ENCODE measurements at regions not wholly inside any gene's neighbourhood (a gene's known extent, or its start where the extent isn't known, plus 50 kb on each side); places are given as distances from the start of the nearest gene placed in this dataset.

DNA sequence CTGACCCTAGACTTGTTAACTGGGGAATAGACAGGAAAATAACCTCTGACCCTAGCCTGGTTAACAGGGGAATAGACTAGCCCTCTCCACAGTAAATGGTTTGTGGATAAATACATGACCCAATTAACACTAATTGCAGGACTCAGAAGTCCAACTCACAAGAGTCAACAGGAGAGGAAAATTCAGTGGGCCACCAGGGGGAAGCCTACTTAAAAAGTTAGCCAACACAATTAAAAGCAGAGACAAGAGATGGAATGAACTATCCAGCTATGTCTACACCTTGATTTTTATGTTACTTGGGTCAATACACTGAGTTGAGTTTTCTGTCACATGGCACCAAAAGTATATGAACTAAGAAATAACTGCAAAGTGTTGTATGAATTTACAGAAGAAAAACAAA, 158.8 kb upstream of the SLC39A10 start:
- Histone ChIP-seq H3K4me1 (replicated peaks in 1 of 4; ENCODE audit: control insufficient read depth in 3 of 4, insufficient read depth in 4 of 4, low read length in 3 of 4) (no peaks in the 10 kb centered on the region), H2BK5ac (ENCODE audit: low read depth, low read length) (no peak overlapping the region), H3K18ac (ENCODE audit: extremely low read depth, low read length) (no peak overlapping the region), H4K91ac (replicated peaks; ENCODE audit: insufficient read length, low read length) (no peak overlapping the region), H3K23me2 (ENCODE audit: low read depth, low read length) (no peaks in the 10 kb centered on the region), H3K27ac (ENCODE audit: low read depth, low read length) (no peak overlapping the region), H2BK20ac (ENCODE audit: low read length) (no peak overlapping the region), H3K79me1 (ENCODE audit: low read depth, low read length) (no peaks in the 10 kb centered on the region), H4K8ac (ENCODE audit: extremely low read depth, insufficient read depth, low read length) (no peak overlapping the region), H3K9me3 (ENCODE audit: insufficient read depth in 2 of 2, low read depth in 1 of 2, low read length in 1 of 2) (no peaks in the 10 kb centered on the region), H2BK15ac (ENCODE audit: low read length) (no peak overlapping the region), H3K14ac (ENCODE audit: insufficient read length) (no peak overlapping the region), H2AK5ac (ENCODE audit: low read depth, low read length) (no peak overlapping the region), H3K79me2 (ENCODE audit: control insufficient read depth in 1 of 2, insufficient read depth in 2 of 2, low read length in 2 of 2) (no peaks in the 10 kb centered on the region), H2BK120ac (replicated peaks; ENCODE audit: low read depth, low read length) (no peak overlapping the region), H3K23ac (ENCODE audit: insufficient read length) (no peak overlapping the region), H3K4me2 (ENCODE audit: insufficient read depth in 1 of 2, low read depth in 2 of 2, low read length in 2 of 2) (no peak overlapping the region), H3K9ac (replicated peaks in 1 of 4; ENCODE audit: extremely low read depth in 1 of 4, low read depth in 3 of 4, low read length in 3 of 4) (no peak overlapping the region), H3K4me3 (ENCODE audit: extremely low read depth in 1 of 4, insufficient read depth in 2 of 4, low read depth in 3 of 4, low read length in 4 of 4) (no peak overlapping the region), H3K36me3 (ENCODE audit: control insufficient read depth in 2 of 4, insufficient read depth in 4 of 4, low read length in 3 of 4) (no peaks in the 10 kb centered on the region), H2AFZ (ENCODE audit: low read length) (no peak overlapping the region), H3K56ac (replicated peaks; ENCODE audit: insufficient read length, low read depth, low read length) (no peak overlapping the region), H4K20me1 (replicated peaks in 1 of 2; ENCODE audit: control insufficient read depth in 1 of 2, insufficient read depth in 2 of 2, low read length in 2 of 2) (no peaks in the 10 kb centered on the region), H2BK12ac (ENCODE audit: low read depth, low read length) (no peak overlapping the region), H3K27me3 (replicated peaks in 1 of 4; ENCODE audit: control insufficient read depth in 3 of 4, extremely low read depth in 1 of 4, insufficient read depth in 3 of 4, low read length in 3 of 4) (no peaks in the 10 kb centered on the region), H4K5ac (ENCODE audit: insufficient read length, low read depth, low read length) (no peak overlapping the region), H3K4ac (replicated peaks; ENCODE audit: insufficient read length, low read depth, low read length) (no peak overlapping the region)
- peak in 1 of 2 experiments; percentile 13 for DNase-seq (ENCODE audit: low read depth in 1 of 2, low spot score in 2 of 2)
- CTCF ChIA-PET (ENCODE audit: partially characterized antibody): interaction anchor here (0.7 to 3.6 kb wide), 38 partner anchors 9 to 752 kb away, joined by 3 to 32 read pairs (median 4); partner anchors contain the start of gene SLC39A10
- POLR2A ChIA-PET (ENCODE audit: partially characterized antibody): interaction anchor here (0.9 to 1.4 kb wide), 2 partner anchors 25 to 165 kb away, joined by 3 to 5 read pairs; no protein-coding TSS in a partner anchor
- no peak for FAIRE-seq
- TF ChIP-seq BACH1 (IDR thresholded peaks at IDR 0.05; ENCODE audit: low read length) (no peak), POLR2AphosphoS5 (IDR thresholded peaks at IDR 0.05; ENCODE audit: low read depth, low read length) (no peak), EZH2 (IDR thresholded peaks at IDR 0.05; ENCODE audit: low read depth, low read length, severe bottlenecking) (no peak), BCL11A (IDR thresholded peaks at IDR 0.05; ENCODE audit: low read depth in 2 of 2, low read length in 2 of 2) (no peak), POLR2A (IDR thresholded peaks at IDR 0.05; ENCODE audit: control extremely low read depth in 1 of 2, low read depth in 2 of 2, low read length in 2 of 2) (no peak), TBP (IDR thresholded peaks at IDR 0.05; ENCODE audit: low read depth, low read length) (no peak), GTF2F1 (IDR thresholded peaks at IDR 0.05; ENCODE audit: borderline replicate concordance, low read depth, low read length) (no peak), SIRT6 (IDR thresholded peaks at IDR 0.05; ENCODE audit: low read length) (no peak), KDM4A (IDR thresholded peaks at IDR 0.05; ENCODE audit: low read depth, low read length, severe bottlenecking) (no peak), PHF8 (conservative IDR thresholded peaks at IDR 0.05; ENCODE audit: low read depth, low read length) (no peak), CBX5 (IDR thresholded peaks at IDR 0.05; ENCODE audit: low read depth, low read length) (no peak)
- TF ChIP-seq, protein P1, sequence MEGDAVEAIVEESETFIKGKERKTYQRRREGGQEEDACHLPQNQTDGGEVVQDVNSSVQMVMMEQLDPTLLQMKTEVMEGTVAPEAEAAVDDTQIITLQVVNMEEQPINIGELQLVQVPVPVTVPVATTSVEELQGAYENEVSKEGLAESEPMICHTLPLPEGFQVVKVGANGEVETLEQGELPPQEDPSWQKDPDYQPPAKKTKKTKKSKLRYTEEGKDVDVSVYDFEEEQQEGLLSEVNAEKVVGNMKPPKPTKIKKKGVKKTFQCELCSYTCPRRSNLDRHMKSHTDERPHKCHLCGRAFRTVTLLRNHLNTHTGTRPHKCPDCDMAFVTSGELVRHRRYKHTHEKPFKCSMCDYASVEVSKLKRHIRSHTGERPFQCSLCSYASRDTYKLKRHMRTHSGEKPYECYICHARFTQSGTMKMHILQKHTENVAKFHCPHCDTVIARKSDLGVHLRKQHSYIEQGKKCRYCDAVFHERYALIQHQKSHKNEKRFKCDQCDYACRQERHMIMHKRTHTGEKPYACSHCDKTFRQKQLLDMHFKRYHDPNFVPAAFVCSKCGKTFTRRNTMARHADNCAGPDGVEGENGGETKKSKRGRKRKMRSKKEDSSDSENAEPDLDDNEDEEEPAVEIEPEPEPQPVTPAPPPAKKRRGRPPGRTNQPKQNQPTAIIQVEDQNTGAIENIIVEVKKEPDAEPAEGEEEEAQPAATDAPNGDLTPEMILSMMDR (IDR thresholded peaks at IDR 0.05; ENCODE audit: control extremely low read depth in 1 of 3, insufficient read depth in 1 of 3, low read depth in 1 of 3, low read length in 3 of 3): peak in 2 of 3 experiments; percentile 51 to 58; a peak in 3 of 4 replicates
- TF ChIP-seq, protein P2, sequence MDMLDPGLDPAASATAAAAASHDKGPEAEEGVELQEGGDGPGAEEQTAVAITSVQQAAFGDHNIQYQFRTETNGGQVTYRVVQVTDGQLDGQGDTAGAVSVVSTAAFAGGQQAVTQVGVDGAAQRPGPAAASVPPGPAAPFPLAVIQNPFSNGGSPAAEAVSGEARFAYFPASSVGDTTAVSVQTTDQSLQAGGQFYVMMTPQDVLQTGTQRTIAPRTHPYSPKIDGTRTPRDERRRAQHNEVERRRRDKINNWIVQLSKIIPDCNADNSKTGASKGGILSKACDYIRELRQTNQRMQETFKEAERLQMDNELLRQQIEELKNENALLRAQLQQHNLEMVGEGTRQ (IDR thresholded peaks at IDR 0.05; ENCODE audit: low read length): no peak
